KBM-7 (cell line): ENCODE measurements at regions not wholly inside any gene's neighbourhood (a gene's known extent, or its start where the extent isn't known, plus 50 kb on each side); places are given as distances from the start of the nearest gene placed in this dataset.
"Not testable (repeated sequence)": the region's sequence is repeated elsewhere in the genome, so short reads cannot be mapped to it uniquely, and the experiment has no call there.

Experiments used
- DNase-seq: peaks from one replicate; pipeline ENCODE4 v3.0.0-alpha.2; 2015
- in situ Hi-C: fragments of 300-500 bp; cut with MboI; formaldehyde crosslinking; loops from 2 replicates; pipeline ENCODE4 v1.14.3; 2020; ENCODE audit warnings: low sequenced_read_pairs, low pct_unique_long_range_greater_than_20kb, mixed read lengths

- in situ Hi-C loops, result not testable (repeated sequence)
Measured at GRCh38 chr14:83919675-83920074, 1610.3 kb upstream of the FLRT2 start.

GRCh38 chr14:83923842-83924241 lies 1606.1 kb upstream of the FLRT2 start:
- in situ Hi-C loops, result no loop called here
- DNase-seq, result no peak

More at GRCh38 chr14:83919675-83920074, 1610.3 kb upstream of the FLRT2 start:
- DNase-seq, result not testable (repeated sequence)

- DNase-seq, result no peak
- in situ Hi-C loops, result no loop called here
Measured at GRCh38 chr14:83924259-83924658, 1605.7 kb upstream of the FLRT2 start.

- no peak for DNase-seq
- in situ Hi-C loops, result no loop called here
Measured at GRCh38 chr14:83940253-83940652, 1589.7 kb upstream of the FLRT2 start.

- no peak for DNase-seq
- in situ Hi-C loops, result no loop called here
Measured at GRCh38 chr14:83958359-83958758, 1571.6 kb upstream of the FLRT2 start.

- DNase-seq, result no peak
- in situ Hi-C loops, result no loop called here
Measured at GRCh38 chr14:83960832-83961512, 1569.0 kb upstream of the FLRT2 start.

- no peak for DNase-seq
- in situ Hi-C loops, result no loop called here
Measured at GRCh38 chr14:83969998-83970397, 1559.9 kb upstream of the FLRT2 start.

- no peak for DNase-seq
- in situ Hi-C loops, result no loop called here
Measured at GRCh38 chr14:83972631-83973030, 1557.3 kb upstream of the FLRT2 start.

GRCh38 chr14:83974647-83975163 lies 1555.2 kb upstream of the FLRT2 start:
- no peak for DNase-seq

GRCh38 chr14:83975435-83975834 lies 1554.5 kb upstream of the FLRT2 start:
- DNase-seq, result no peak
- in situ Hi-C loops, result no loop called here

More at GRCh38 chr14:83974647-83975163, 1555.2 kb upstream of the FLRT2 start:
- in situ Hi-C loops, result no loop called here

GRCh38 chr14:83975841-83976770 lies 1553.8 kb upstream of the FLRT2 start:
- in situ Hi-C loops, result no loop called here
- DNase-seq, result no peak

- DNase-seq, result no peak
- in situ Hi-C loops, result no loop called here
Measured at GRCh38 chr14:83977583-83977982, 1552.4 kb upstream of the FLRT2 start.

GRCh38 chr14:83981676-83982258 lies 1548.2 kb upstream of the FLRT2 start:
- in situ Hi-C loops, DNase-seq: not testable (repeated sequence)

- in situ Hi-C loops, result no loop called here
- no peak for DNase-seq
Measured at GRCh38 chr14:83988275-83988674, 1541.7 kb upstream of the FLRT2 start.

- DNase-seq, result no peak
Measured at GRCh38 chr14:83991666-83992065, 1538.3 kb upstream of the FLRT2 start.

GRCh38 chr14:83992857-83993256 lies 1537.1 kb upstream of the FLRT2 start:
- in situ Hi-C loops, result no loop called here
- DNase-seq, result no peak

More at GRCh38 chr14:83991666-83992065, 1538.3 kb upstream of the FLRT2 start:
- in situ Hi-C loops, result no loop called here

- DNase-seq, result no peak
- in situ Hi-C loops, result no loop called here
Measured at GRCh38 chr14:83993545-83993944, 1536.4 kb upstream of the FLRT2 start.

GRCh38 chr14:83994020-83994419 lies 1535.9 kb upstream of the FLRT2 start:
- no peak for DNase-seq
- in situ Hi-C loops, result no loop called here

GRCh38 chr14:84001023-84001422 lies 1528.9 kb upstream of the FLRT2 start:
- in situ Hi-C loops, result no loop called here
- DNase-seq, result no peak

- no peak for DNase-seq
- in situ Hi-C loops, result no loop called here
Measured at GRCh38 chr14:84003346-84003745, 1526.6 kb upstream of the FLRT2 start.
